Liver (tissue), 3 donors: ENCODE measurements at regions not wholly inside any gene's neighbourhood (a gene's known extent, or its start where the extent isn't known, plus 50 kb on each side); places are given as distances from the start of the nearest gene placed in this dataset.

ENCODE experiments used
- GABPA ChIP-seq, 2 donors: IDR thresholded peaks in 1 of 2; conservative IDR thresholded peaks in 1 of 2; 2 replicates each; pipeline ENCODE4 v1.6.1; 2016; ENCODE audit warnings: antibody characterized with exemption in 2 of 2, mild to moderate bottlenecking in 1 of 2, moderate library complexity in 1 of 2
- HNF4A ChIP-seq, 2 donors: conservative IDR thresholded peaks; 2 replicates each; pipeline ENCODE4 v1.6.1; 2016; ENCODE audit warnings: antibody characterized with exemption in 2 of 2, mild to moderate bottlenecking in 2 of 2
- RAD21 ChIP-seq, 2 donors: IDR thresholded peaks; 2 replicates each; pipeline ENCODE4 v1.6.1; 2016; ENCODE audit warnings: antibody characterized with exemption in 2 of 2, mild to moderate bottlenecking in 2 of 2
- SP1 ChIP-seq: IDR thresholded peaks from 2 replicates; pipeline ENCODE4 v1.6.1; 2018; ENCODE audit warnings: antibody characterized with exemption, mild to moderate bottlenecking
- TF ChIP-seq, protein P1 (sequence below): fragments of 150-350 bp; IDR thresholded peaks from 2 replicates; pipeline ENCODE4 v1.5.1; 2017; ENCODE audit warnings: improper control_type of control experiment, low read depth, low read length; ENCODE audit not compliant: missing input control
- TF ChIP-seq, protein P2 (sequence below): IDR thresholded peaks from 2 replicates; pipeline ENCODE4 v1.6.1; 2016; ENCODE audit warnings: antibody characterized with exemption, mild to moderate bottlenecking
- TF ChIP-seq, protein P3 (sequence below): IDR thresholded peaks from 2 replicates; pipeline ENCODE4 v1.6.1; 2016; ENCODE audit warnings: antibody characterized with exemption
- TF ChIP-seq, protein P4 (sequence below): IDR thresholded peaks from 2 replicates; pipeline ENCODE4 v1.6.1; 2016; ENCODE audit warnings: antibody characterized with exemption
- donor health status: healthy.
- donor health status: healthy.

DNA sequence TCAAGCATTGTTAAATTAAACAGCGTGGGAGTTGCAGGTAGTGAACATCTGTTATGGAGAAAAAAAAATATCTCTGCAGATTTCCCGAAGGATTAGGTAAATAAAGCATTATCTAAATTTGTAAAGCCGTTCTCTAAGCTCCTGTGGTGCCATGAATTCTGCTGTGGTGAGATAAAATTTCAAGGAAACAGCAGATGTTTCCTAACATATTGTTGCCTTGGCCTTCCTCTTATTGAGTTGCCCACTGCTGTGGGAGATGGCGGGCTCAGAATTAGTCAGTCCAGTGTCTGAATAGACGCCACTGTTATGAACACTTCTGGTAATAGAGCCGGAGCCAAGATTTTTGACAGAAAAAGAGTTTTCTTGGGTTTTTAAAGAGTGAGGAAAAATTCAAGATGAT, 82.6 kb upstream of the ELMO1 start:
- TF ChIP-seq, protein P1, sequence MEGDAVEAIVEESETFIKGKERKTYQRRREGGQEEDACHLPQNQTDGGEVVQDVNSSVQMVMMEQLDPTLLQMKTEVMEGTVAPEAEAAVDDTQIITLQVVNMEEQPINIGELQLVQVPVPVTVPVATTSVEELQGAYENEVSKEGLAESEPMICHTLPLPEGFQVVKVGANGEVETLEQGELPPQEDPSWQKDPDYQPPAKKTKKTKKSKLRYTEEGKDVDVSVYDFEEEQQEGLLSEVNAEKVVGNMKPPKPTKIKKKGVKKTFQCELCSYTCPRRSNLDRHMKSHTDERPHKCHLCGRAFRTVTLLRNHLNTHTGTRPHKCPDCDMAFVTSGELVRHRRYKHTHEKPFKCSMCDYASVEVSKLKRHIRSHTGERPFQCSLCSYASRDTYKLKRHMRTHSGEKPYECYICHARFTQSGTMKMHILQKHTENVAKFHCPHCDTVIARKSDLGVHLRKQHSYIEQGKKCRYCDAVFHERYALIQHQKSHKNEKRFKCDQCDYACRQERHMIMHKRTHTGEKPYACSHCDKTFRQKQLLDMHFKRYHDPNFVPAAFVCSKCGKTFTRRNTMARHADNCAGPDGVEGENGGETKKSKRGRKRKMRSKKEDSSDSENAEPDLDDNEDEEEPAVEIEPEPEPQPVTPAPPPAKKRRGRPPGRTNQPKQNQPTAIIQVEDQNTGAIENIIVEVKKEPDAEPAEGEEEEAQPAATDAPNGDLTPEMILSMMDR, result no peak
- TF ChIP-seq, protein P2, sequence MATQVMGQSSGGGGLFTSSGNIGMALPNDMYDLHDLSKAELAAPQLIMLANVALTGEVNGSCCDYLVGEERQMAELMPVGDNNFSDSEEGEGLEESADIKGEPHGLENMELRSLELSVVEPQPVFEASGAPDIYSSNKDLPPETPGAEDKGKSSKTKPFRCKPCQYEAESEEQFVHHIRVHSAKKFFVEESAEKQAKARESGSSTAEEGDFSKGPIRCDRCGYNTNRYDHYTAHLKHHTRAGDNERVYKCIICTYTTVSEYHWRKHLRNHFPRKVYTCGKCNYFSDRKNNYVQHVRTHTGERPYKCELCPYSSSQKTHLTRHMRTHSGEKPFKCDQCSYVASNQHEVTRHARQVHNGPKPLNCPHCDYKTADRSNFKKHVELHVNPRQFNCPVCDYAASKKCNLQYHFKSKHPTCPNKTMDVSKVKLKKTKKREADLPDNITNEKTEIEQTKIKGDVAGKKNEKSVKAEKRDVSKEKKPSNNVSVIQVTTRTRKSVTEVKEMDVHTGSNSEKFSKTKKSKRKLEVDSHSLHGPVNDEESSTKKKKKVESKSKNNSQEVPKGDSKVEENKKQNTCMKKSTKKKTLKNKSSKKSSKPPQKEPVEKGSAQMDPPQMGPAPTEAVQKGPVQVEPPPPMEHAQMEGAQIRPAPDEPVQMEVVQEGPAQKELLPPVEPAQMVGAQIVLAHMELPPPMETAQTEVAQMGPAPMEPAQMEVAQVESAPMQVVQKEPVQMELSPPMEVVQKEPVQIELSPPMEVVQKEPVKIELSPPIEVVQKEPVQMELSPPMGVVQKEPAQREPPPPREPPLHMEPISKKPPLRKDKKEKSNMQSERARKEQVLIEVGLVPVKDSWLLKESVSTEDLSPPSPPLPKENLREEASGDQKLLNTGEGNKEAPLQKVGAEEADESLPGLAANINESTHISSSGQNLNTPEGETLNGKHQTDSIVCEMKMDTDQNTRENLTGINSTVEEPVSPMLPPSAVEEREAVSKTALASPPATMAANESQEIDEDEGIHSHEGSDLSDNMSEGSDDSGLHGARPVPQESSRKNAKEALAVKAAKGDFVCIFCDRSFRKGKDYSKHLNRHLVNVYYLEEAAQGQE, result no peak
- TF ChIP-seq, protein P3, sequence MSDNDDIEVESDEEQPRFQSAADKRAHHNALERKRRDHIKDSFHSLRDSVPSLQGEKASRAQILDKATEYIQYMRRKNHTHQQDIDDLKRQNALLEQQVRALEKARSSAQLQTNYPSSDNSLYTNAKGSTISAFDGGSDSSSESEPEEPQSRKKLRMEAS, result no peak
- TF ChIP-seq HNF4A (conservative IDR thresholded peaks at IDR 0.05) (no peak), RAD21 (IDR thresholded peaks at IDR 0.05) (no peak), GABPA (IDR thresholded peaks at IDR 0.05 in 1 of 2, conservative IDR thresholded peaks at IDR 0.05 in 1 of 2) (no peak), SP1 (no peak)
- TF ChIP-seq, protein P4, sequence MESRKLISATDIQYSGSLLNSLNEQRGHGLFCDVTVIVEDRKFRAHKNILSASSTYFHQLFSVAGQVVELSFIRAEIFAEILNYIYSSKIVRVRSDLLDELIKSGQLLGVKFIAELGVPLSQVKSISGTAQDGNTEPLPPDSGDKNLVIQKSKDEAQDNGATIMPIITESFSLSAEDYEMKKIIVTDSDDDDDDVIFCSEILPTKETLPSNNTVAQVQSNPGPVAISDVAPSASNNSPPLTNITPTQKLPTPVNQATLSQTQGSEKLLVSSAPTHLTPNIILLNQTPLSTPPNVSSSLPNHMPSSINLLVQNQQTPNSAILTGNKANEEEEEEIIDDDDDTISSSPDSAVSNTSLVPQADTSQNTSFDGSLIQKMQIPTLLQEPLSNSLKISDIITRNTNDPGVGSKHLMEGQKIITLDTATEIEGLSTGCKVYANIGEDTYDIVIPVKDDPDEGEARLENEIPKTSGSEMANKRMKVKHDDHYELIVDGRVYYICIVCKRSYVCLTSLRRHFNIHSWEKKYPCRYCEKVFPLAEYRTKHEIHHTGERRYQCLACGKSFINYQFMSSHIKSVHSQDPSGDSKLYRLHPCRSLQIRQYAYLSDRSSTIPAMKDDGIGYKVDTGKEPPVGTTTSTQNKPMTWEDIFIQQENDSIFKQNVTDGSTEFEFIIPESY, result no peak
